Liver (tissue), 8 donors: ENCODE measurements at regions not wholly inside any gene's neighbourhood (a gene's known extent, or its start where the extent isn't known, plus 50 kb on each side); places are given as distances from the start of the nearest gene placed in this dataset.

Experiments used
- DNase-seq: peaks from one replicate; pipeline ENCODE4 v3.0.0-alpha.2; 2017; ENCODE audit warnings: low spot score
- H3K27ac ChIP-seq, 2 donors: one replicate each; pipeline ENCODE4 v1.7.0; 2013; ENCODE audit warnings: inconsistent platforms in 2 of 2, low read length in 2 of 2, control low read depth in 1 of 2, low read depth in 1 of 2, mild to moderate bottlenecking in 1 of 2
- H3K27me3 ChIP-seq, 4 donors: one replicate each; pipeline versions ENCODE4 v1.6.1 to v1.7.0; 2013; ENCODE audit warnings: low read length in 3 of 4, inconsistent platforms in 1 of 4, mild to moderate bottlenecking in 1 of 4, moderate library complexity in 1 of 4; ENCODE audit not compliant: control insufficient read depth in 4 of 4, insufficient read depth in 4 of 4
- H3K36me3 ChIP-seq, 4 donors: one replicate each; pipeline versions ENCODE4 v1.6.1 to v1.7.0; 2013; ENCODE audit warnings: low read length in 3 of 4, mild to moderate bottlenecking in 3 of 4, low read depth in 1 of 4, moderate library complexity in 1 of 4; ENCODE audit not compliant: control insufficient read depth in 4 of 4, insufficient read depth in 3 of 4
- H3K4me1 ChIP-seq, 4 donors: one replicate each; pipeline versions ENCODE4 v1.6.1 to v1.7.0; 2013; ENCODE audit warnings: low read length in 3 of 4, mild to moderate bottlenecking in 3 of 4, moderate library complexity in 1 of 4; ENCODE audit not compliant: control insufficient read depth in 4 of 4, insufficient read depth in 4 of 4
- H3K4me3 ChIP-seq, 3 donors: one replicate each; pipeline versions ENCODE4 v1.6.1 to v1.7.0; 2013; ENCODE audit warnings: low read length in 3 of 3, control low read depth in 1 of 3, low read depth in 1 of 3, mild to moderate bottlenecking in 1 of 3
- H3K9ac ChIP-seq, 2 donors: one replicate each; pipeline ENCODE4 v1.7.0; 2013; ENCODE audit warnings: low read length in 2 of 2, mild to moderate bottlenecking in 2 of 2, moderate library complexity in 2 of 2, control low read depth in 1 of 2, low read depth in 1 of 2
- H3K9me3 ChIP-seq, 4 donors: one replicate each; pipeline versions ENCODE4 v1.6.1 to v1.7.0; 2013; ENCODE audit warnings: low read length in 3 of 4; ENCODE audit not compliant: control insufficient read depth in 4 of 4
- EGR1 ChIP-seq, 2 donors: IDR thresholded peaks; 2 replicates each; pipeline ENCODE4 v1.6.1; 2016 to 2018; ENCODE audit warnings: antibody characterized with exemption in 2 of 2, low read depth in 2 of 2
- FOXA1 ChIP-seq: IDR thresholded peaks from 2 replicates; pipeline ENCODE4 v1.6.1; 2016; ENCODE audit warnings: antibody characterized with exemption
- FOXA2 ChIP-seq: IDR thresholded peaks from 2 replicates; pipeline ENCODE4 v1.6.1; 2016; ENCODE audit warnings: antibody characterized with exemption
- GABPA ChIP-seq, 2 donors: IDR thresholded peaks in 1 of 2; conservative IDR thresholded peaks in 1 of 2; 2 replicates each; pipeline ENCODE4 v1.6.1; 2016; ENCODE audit warnings: antibody characterized with exemption in 2 of 2, mild to moderate bottlenecking in 1 of 2, moderate library complexity in 1 of 2
- HNF4G ChIP-seq: IDR thresholded peaks from 2 replicates; pipeline ENCODE4 v1.6.1; 2016; ENCODE audit warnings: antibody characterized with exemption
- NR2F2 ChIP-seq: IDR thresholded peaks from 2 replicates; pipeline ENCODE4 v1.6.1; 2016; ENCODE audit warnings: antibody characterized with exemption
- RAD21 ChIP-seq, 2 donors: IDR thresholded peaks; 2 replicates each; pipeline ENCODE4 v1.6.1; 2016; ENCODE audit warnings: antibody characterized with exemption in 2 of 2, mild to moderate bottlenecking in 2 of 2
- RXRA ChIP-seq, 2 donors: IDR thresholded peaks; 2 replicates each; pipeline ENCODE4 v1.6.1; 2017 to 2018; ENCODE audit warnings: antibody characterized with exemption in 2 of 2, mild to moderate bottlenecking in 1 of 2
- TAF1 ChIP-seq: conservative IDR thresholded peaks from 2 replicates; pipeline ENCODE4 v1.6.1; 2016; ENCODE audit warnings: antibody characterized with exemption, mild to moderate bottlenecking
- YY1 ChIP-seq: IDR thresholded peaks from 2 replicates; pipeline ENCODE4 v1.6.1; 2016; ENCODE audit warnings: antibody characterized with exemption, mild to moderate bottlenecking
- WGBS: extraction: QIAGEN DNeasy Blood & Tissue Kit; methylation state at CpG from one replicate; pipeline ENCODE4 v1.1.7; 2013; 5-methylcytosine and 5-hydroxymethylcytosine counted together
- TF ChIP-seq, protein P1 (sequence below): IDR thresholded peaks from 2 replicates; pipeline ENCODE4 v1.6.1; 2016; ENCODE audit warnings: antibody characterized with exemption, mild to moderate bottlenecking
- TF ChIP-seq, protein P2 (sequence below): fragments of 150-350 bp; IDR thresholded peaks from 2 replicates; pipeline ENCODE4 v1.5.1; 2017; ENCODE audit warnings: improper control_type of control experiment, low read depth, low read length; ENCODE audit not compliant: missing input control
- TF ChIP-seq, protein P3 (sequence below): IDR thresholded peaks from 2 replicates; pipeline ENCODE4 v1.6.1; 2016; ENCODE audit warnings: antibody characterized with exemption
- TF ChIP-seq, protein P4 (sequence below): IDR thresholded peaks from 2 replicates; pipeline ENCODE4 v1.6.1; 2016; ENCODE audit warnings: antibody characterized with exemption
- donor health status: healthy.
- donor health status: healthy.
- donor health status: healthy.
- donor health status: healthy.
- donor health status: healthy.

DNA sequence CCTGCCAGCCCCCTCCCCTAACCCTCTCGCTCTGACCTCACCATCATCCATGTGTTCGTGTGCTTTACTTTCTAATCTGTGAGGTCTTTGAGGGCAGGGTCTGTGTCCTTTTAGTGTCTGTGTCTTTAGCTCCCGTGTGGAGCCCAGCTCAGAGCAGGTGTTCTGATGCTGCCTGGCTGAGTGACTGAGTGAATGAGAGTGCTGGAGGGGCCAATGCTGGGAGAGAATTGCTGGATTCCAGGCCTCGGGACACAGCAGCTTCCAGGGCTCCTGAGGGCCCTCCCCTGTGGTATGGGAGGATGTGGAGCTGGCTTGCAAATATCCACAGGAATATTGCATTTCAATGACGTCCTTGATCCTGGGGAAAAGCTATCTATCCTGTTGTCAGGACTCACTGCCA lies 160.6 kb downstream of the ANKRD30B start (continued):
- TF ChIP-seq, protein P1, sequence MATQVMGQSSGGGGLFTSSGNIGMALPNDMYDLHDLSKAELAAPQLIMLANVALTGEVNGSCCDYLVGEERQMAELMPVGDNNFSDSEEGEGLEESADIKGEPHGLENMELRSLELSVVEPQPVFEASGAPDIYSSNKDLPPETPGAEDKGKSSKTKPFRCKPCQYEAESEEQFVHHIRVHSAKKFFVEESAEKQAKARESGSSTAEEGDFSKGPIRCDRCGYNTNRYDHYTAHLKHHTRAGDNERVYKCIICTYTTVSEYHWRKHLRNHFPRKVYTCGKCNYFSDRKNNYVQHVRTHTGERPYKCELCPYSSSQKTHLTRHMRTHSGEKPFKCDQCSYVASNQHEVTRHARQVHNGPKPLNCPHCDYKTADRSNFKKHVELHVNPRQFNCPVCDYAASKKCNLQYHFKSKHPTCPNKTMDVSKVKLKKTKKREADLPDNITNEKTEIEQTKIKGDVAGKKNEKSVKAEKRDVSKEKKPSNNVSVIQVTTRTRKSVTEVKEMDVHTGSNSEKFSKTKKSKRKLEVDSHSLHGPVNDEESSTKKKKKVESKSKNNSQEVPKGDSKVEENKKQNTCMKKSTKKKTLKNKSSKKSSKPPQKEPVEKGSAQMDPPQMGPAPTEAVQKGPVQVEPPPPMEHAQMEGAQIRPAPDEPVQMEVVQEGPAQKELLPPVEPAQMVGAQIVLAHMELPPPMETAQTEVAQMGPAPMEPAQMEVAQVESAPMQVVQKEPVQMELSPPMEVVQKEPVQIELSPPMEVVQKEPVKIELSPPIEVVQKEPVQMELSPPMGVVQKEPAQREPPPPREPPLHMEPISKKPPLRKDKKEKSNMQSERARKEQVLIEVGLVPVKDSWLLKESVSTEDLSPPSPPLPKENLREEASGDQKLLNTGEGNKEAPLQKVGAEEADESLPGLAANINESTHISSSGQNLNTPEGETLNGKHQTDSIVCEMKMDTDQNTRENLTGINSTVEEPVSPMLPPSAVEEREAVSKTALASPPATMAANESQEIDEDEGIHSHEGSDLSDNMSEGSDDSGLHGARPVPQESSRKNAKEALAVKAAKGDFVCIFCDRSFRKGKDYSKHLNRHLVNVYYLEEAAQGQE = no peak
- TF ChIP-seq FOXA1 = no peak
- TF ChIP-seq, protein P2, sequence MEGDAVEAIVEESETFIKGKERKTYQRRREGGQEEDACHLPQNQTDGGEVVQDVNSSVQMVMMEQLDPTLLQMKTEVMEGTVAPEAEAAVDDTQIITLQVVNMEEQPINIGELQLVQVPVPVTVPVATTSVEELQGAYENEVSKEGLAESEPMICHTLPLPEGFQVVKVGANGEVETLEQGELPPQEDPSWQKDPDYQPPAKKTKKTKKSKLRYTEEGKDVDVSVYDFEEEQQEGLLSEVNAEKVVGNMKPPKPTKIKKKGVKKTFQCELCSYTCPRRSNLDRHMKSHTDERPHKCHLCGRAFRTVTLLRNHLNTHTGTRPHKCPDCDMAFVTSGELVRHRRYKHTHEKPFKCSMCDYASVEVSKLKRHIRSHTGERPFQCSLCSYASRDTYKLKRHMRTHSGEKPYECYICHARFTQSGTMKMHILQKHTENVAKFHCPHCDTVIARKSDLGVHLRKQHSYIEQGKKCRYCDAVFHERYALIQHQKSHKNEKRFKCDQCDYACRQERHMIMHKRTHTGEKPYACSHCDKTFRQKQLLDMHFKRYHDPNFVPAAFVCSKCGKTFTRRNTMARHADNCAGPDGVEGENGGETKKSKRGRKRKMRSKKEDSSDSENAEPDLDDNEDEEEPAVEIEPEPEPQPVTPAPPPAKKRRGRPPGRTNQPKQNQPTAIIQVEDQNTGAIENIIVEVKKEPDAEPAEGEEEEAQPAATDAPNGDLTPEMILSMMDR = no peak

DNA sequence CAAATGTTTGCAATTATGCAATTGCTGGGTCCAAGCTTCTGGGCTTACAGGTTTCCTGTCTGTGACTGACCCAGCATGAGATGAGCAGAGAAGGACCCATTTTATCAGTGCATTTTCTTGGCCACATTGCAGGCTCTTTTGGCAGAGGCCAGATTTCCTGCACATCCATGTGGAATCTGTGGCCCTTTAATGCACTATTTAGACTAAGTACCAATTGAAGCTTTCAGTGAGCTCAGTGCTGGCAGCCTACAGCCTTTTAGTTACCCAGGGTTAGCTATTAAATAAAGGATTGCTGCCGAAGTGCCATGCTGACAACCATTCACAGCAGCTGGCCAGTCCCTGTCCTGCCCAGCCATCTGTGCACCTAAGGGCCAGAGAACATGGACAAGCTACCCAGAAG lies 165.0 kb downstream of the ANKRD30B start:
- H3K4me3 ChIP-seq = no peak overlapping the region
- WGBS = 65% methylated on average over 1 of the region's 1 CpG
- no peak overlapping the region for H3K9ac ChIP-seq
- no peak for DNase-seq
- H3K4me1 ChIP-seq = no peaks in the 10 kb centered on the region
- no peaks in the 10 kb centered on the region for H3K9me3 ChIP-seq
- H3K27ac ChIP-seq = no peak overlapping the region
- H3K36me3 ChIP-seq = no peaks in the 10 kb centered on the region
- TF ChIP-seq, protein P3, sequence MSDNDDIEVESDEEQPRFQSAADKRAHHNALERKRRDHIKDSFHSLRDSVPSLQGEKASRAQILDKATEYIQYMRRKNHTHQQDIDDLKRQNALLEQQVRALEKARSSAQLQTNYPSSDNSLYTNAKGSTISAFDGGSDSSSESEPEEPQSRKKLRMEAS = no peak
- TF ChIP-seq YY1 = no peak
- no peak for TF ChIP-seq NR2F2
- TF ChIP-seq TAF1 = no peak
- no peak for TF ChIP-seq FOXA1
- no peak for TF ChIP-seq RAD21 (IDR thresholded peaks at IDR 0.05)
- TF ChIP-seq HNF4G = no peak
- no peak for TF ChIP-seq EGR1 (IDR thresholded peaks at IDR 0.05; ENCODE audit: low read depth in 2 of 2)
- no peak for TF ChIP-seq RXRA (IDR thresholded peaks at IDR 0.05)
- no peak for TF ChIP-seq GABPA (IDR thresholded peaks at IDR 0.05 in 1 of 2, conservative IDR thresholded peaks at IDR 0.05 in 1 of 2)
- TF ChIP-seq, protein P4, sequence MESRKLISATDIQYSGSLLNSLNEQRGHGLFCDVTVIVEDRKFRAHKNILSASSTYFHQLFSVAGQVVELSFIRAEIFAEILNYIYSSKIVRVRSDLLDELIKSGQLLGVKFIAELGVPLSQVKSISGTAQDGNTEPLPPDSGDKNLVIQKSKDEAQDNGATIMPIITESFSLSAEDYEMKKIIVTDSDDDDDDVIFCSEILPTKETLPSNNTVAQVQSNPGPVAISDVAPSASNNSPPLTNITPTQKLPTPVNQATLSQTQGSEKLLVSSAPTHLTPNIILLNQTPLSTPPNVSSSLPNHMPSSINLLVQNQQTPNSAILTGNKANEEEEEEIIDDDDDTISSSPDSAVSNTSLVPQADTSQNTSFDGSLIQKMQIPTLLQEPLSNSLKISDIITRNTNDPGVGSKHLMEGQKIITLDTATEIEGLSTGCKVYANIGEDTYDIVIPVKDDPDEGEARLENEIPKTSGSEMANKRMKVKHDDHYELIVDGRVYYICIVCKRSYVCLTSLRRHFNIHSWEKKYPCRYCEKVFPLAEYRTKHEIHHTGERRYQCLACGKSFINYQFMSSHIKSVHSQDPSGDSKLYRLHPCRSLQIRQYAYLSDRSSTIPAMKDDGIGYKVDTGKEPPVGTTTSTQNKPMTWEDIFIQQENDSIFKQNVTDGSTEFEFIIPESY = no peak
- no peaks in the 10 kb centered on the region for H3K27me3 ChIP-seq

DNA sequence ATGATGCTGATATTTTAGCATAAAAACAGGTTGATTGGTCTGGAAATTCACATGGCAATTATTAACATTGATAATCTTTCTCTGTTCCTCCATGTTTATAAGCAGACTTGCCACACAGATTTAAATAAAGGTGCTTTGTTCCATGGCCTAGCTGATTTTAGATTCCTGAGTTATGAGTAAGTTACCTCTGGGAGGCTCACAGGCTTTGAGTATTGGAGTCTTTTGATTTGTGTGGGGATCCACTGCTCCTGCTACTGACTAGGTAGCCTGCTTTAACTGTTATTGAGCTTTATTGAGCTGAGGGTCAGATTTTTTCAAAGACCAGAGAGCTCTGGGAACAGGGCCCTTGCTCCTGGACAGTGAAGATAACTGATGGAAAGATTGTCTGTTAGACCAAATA lies 166.1 kb downstream of the ANKRD30B start:
- no peak overlapping the region for H3K4me3 ChIP-seq
- no peaks in the 10 kb centered on the region for H3K9me3 ChIP-seq
- no peak overlapping the region for H3K9ac ChIP-seq
- no peak overlapping the region for H3K27ac ChIP-seq
- DNase-seq = no peak
- H3K36me3 ChIP-seq = no peaks in the 10 kb centered on the region
- H3K27me3 ChIP-seq = no peaks in the 10 kb centered on the region
- TF ChIP-seq FOXA2 = no peak
- TF ChIP-seq YY1 = no peak
- TF ChIP-seq HNF4G = no peak
- H3K4me1 ChIP-seq = peaks cover 0 to under 1% (median 0%) of the 10 kb centered on the region in 4 donors
